A549 (cell line): ENCODE measurements at regions not wholly inside any gene's neighbourhood (a gene's known extent, or its start where the extent isn't known, plus 50 kb on each side); places are given as distances from the start of the nearest gene placed in this dataset.

ENCODE experiments used
- ATAC-seq, 2 experiments: fragments of 200-7000 bp in 1 of 2; fragments of >200 bp in 1 of 2; cut with Nextera tagmentation in 1 of 2; cut with Tn5 transposase in 1 of 2; 3 replicates each; pipeline versions ENCODE4 v1.8.0 to v1.9.1; 2018 to 2020; ENCODE audit warnings: mild to moderate bottlenecking in 1 of 2, moderate library complexity in 1 of 2
- CTCF ChIA-PET: fragments of 300-600 bp; sonication (Branson Sonifier 250); formaldehyde crosslinking; extraction: SDS; loops from one replicate; lab custom pipeline; 2021; ENCODE audit warnings: antibody characterized with exemption, inconsistent platforms; lab: Yijun Ruan, JAX
- POLR2A ChIA-PET: fragments of 350-600 bp; formaldehyde crosslinking; extraction: SDS; loops from one replicate; lab custom pipeline; 2021; ENCODE audit warnings: antibody characterized with exemption, inconsistent platforms; lab: Yijun Ruan, JAX
- DNase-seq, 2 experiments: peaks; one replicate each; pipeline versions ENCODE4 v3.0.0 to v3.0.0-alpha.2; 2011 to 2016; ENCODE audit warnings: low read depth in 1 of 2, low spot score in 1 of 2
- FAIRE-seq: peaks from 2 replicates; lab custom pipeline; 2011; peaks lifted over from hg19 to GRCh38; lab: Jason Lieb, UNC
- H3K27ac ChIP-seq, 2 experiments: fragments of >200 bp; sonication (Bioruptor Twin); formaldehyde crosslinking; 3 replicates each; pipeline ENCODE4 v1.5.1; 2016 to 2017
- H3K4me1 ChIP-seq: fragments of >200 bp; sonication (Bioruptor Twin); formaldehyde crosslinking; 3 replicates; pipeline ENCODE4 v1.6.1; 2016
- H3K4me2 ChIP-seq: fragments of >200 bp; sonication (Bioruptor Twin); formaldehyde crosslinking; 3 replicates; pipeline ENCODE4 v1.6.1; 2016
- H3K4me3 ChIP-seq: fragments of >200 bp; sonication (Bioruptor Twin); formaldehyde crosslinking; 3 replicates; pipeline ENCODE4 v1.5.1; 2016
- H3K9me3 ChIP-seq: fragments of >200 bp; sonication (Bioruptor Twin); formaldehyde crosslinking; 3 replicates; pipeline ENCODE4 v1.6.1; 2016
- CEBPB ChIP-seq, 2 experiments: fragments of >200 bp in 1 of 2; sonication (Bioruptor Twin) in 1 of 2; formaldehyde crosslinking in 1 of 2; IDR thresholded peaks; 2 replicates each; pipeline ENCODE4 v1.6.1; 2012 to 2016
- CHD4 ChIP-seq: fragments of 200-600 bp; sonication (generic); IDR thresholded peaks from 2 replicates; pipeline ENCODE4 v1.6.1; 2016; ENCODE audit warnings: antibody characterized with exemption, mild to moderate bottlenecking, borderline replicate concordance
- EHMT2 ChIP-seq: fragments of 200-600 bp; sonication (generic); IDR thresholded peaks from 2 replicates; pipeline ENCODE4 v1.6.1; 2016; ENCODE audit warnings: antibody characterized with exemption, low read depth, mild to moderate bottlenecking, moderate library complexity
- ESRRA ChIP-seq: fragments of 150-350 bp; IDR thresholded peaks from 2 replicates; pipeline ENCODE4 v1.6.1; 2014; ENCODE audit warnings: mild to moderate bottlenecking, low read length, borderline replicate concordance
- FOSB ChIP-seq: fragments of 250-450 bp; sonication (Bioruptor Pico); IDR thresholded peaks from 2 replicates; pipeline ENCODE4 v1.5.0; 2020; ENCODE audit warnings: mild to moderate bottlenecking, moderate library complexity
- HEYL ChIP-seq: fragments of 250-450 bp; sonication (Bioruptor Pico); IDR thresholded peaks from 2 replicates; pipeline ENCODE4 v1.8.0; 2021; ENCODE audit warnings: mild to moderate bottlenecking, moderate library complexity
- HOXB5 ChIP-seq: fragments of 250-450 bp; sonication (Bioruptor Pico); IDR thresholded peaks from 2 replicates; pipeline ENCODE4 v1.5.0; 2020; ENCODE audit warnings: mild to moderate bottlenecking, moderate library complexity
- JUNB ChIP-seq: fragments of >200 bp; sonication (Bioruptor Twin); formaldehyde crosslinking; IDR thresholded peaks from 2 replicates; pipeline ENCODE4 v1.6.1; 2016
- KDM5A ChIP-seq: fragments of 200-600 bp; sonication (generic); IDR thresholded peaks from 2 replicates; pipeline ENCODE4 v1.6.1; 2016; ENCODE audit warnings: antibody characterized with exemption, mild to moderate bottlenecking
- NFE2L2 ChIP-seq: fragments of 150-350 bp; conservative IDR thresholded peaks from 2 replicates; pipeline ENCODE4 v1.6.1; 2014; ENCODE audit warnings: low read length
- PHF8 ChIP-seq: fragments of 200-600 bp; sonication (generic); IDR thresholded peaks from 2 replicates; pipeline ENCODE4 v1.6.1; 2016; ENCODE audit warnings: low read depth, mild to moderate bottlenecking, antibody characterized with exemption, moderate library complexity, borderline replicate concordance
- RCOR1 ChIP-seq: fragments of 150-350 bp; IDR thresholded peaks from 2 replicates; pipeline ENCODE4 v1.6.1; 2014; ENCODE audit warnings: antibody characterized with exemption, low read length, low read depth
- SMC3 ChIP-seq: fragments of >200 bp; sonication (Bioruptor Twin); formaldehyde crosslinking; IDR thresholded peaks from 3 replicates; pipeline ENCODE4 v1.6.1; 2018; ENCODE audit warnings: inconsistent platforms
- ZSCAN20 ChIP-seq: fragments of 250-450 bp; sonication (Bioruptor Pico); IDR thresholded peaks from 2 replicates; pipeline ENCODE4 v1.8.0; 2022; ENCODE audit warnings: mild to moderate bottlenecking, moderate library complexity
- WGBS: methylation state at CpG from one replicate; pipeline ENCODE4 v1.1.6; 2017; ENCODE audit errors: missing lambda C conversion rate; 5-methylcytosine and 5-hydroxymethylcytosine counted together
- TF ChIP-seq, protein P1 (sequence below): fragments of >200 bp; sonication (Bioruptor Twin); formaldehyde crosslinking; IDR thresholded peaks from 3 replicates; pipeline ENCODE4 v1.5.1; 2016
- TF ChIP-seq, protein P2 (sequence below): IDR thresholded peaks from 2 replicates; pipeline ENCODE4 v1.6.1; 2012
- TF ChIP-seq, protein P3 (sequence below): IDR thresholded peaks from 2 replicates; pipeline ENCODE4 v1.6.1; 2012
- TF ChIP-seq, protein P4 (sequence below): fragments of 250-450 bp; sonication (Bioruptor Pico); IDR thresholded peaks from 2 replicates; pipeline ENCODE4 v1.5.0; 2020; ENCODE audit warnings: low read depth, mild to moderate bottlenecking, moderate library complexity
- TF ChIP-seq, protein P5 (sequence below): fragments of >200 bp; sonication (Bioruptor Twin); formaldehyde crosslinking; IDR thresholded peaks from 2 replicates; pipeline ENCODE4 v1.6.1; 2016

DNA sequence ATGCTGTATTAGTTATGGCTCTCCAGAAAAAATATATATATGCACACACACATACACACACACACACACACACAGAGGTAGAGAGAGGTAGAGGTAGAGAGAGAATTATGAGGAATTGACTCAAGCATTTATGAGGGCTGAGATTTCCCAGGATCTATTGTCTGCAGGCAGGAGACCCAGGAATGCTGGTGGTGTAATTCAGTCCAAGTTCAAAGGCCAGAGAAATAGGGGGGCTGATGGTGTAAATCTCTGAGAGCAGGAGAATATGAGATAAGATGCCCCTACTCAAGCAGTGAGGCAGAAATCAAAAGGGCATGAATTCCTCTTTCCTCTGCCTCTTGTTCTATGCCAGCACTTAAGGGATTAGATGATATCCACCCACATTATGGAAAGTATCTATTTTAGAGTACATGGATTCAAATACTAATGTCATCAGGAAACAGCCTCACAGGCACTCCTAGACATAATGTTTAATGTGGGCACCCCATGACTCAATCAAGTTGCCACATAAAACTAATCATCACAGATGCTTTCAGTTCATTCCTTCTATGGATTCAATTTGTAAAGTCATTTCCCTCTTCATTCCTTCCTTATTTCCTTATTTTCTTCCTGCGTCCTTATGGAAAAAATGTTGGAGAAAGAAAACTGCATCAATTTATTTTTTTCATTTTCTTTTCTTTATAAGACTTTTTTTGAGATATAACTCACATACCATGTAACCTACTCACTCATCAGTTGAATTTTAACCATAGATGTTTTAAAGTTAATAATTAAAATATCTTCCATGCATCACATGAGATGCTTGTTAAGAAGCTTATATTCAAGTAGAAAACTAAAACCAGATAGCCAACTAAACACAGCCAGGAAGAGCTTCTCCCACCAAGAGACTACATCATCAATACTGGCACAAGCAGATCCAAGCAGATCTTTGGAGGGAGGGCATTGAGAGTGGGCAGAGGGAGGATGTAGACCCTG, 406.2 kb downstream of the MBD2 start (continued):
- TF ChIP-seq, protein P1, sequence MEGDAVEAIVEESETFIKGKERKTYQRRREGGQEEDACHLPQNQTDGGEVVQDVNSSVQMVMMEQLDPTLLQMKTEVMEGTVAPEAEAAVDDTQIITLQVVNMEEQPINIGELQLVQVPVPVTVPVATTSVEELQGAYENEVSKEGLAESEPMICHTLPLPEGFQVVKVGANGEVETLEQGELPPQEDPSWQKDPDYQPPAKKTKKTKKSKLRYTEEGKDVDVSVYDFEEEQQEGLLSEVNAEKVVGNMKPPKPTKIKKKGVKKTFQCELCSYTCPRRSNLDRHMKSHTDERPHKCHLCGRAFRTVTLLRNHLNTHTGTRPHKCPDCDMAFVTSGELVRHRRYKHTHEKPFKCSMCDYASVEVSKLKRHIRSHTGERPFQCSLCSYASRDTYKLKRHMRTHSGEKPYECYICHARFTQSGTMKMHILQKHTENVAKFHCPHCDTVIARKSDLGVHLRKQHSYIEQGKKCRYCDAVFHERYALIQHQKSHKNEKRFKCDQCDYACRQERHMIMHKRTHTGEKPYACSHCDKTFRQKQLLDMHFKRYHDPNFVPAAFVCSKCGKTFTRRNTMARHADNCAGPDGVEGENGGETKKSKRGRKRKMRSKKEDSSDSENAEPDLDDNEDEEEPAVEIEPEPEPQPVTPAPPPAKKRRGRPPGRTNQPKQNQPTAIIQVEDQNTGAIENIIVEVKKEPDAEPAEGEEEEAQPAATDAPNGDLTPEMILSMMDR = no peak

DNA sequence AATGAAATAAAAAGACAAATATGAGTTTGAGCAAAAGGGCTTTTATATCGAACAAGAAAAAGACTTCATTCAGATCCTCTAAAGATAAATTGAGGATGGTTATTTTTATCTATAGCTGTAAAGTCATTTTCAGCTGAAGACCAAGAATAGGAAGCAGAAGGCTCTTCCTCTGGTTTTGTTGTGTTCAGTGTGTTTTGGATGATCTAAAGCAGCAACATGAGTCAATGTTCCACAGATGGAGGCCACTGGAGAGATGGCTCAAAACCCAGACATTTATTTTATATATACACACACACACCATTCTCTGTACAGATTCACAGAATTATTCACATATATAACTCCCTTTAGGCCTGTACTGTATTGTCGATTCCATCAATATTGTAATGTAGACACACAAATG, 424.3 kb downstream of the MBD2 start:
- no peak overlapping the region for H3K4me2 ChIP-seq
- TF ChIP-seq ESRRA = no peak
- TF ChIP-seq, protein P2, sequence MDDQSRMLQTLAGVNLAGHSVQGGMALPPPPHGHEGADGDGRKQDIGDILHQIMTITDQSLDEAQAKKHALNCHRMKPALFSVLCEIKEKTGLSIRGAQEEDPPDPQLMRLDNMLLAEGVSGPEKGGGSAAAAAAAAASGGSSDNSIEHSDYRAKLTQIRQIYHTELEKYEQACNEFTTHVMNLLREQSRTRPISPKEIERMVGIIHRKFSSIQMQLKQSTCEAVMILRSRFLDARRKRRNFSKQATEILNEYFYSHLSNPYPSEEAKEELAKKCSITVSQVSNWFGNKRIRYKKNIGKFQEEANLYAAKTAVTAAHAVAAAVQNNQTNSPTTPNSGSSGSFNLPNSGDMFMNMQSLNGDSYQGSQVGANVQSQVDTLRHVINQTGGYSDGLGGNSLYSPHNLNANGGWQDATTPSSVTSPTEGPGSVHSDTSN = no peak
- no peak for TF ChIP-seq CEBPB (IDR thresholded peaks at IDR 0.05)
- 8% methylated on average over 2 of the region's 2 CpGs for WGBS
- ChIA-PET POLR2A (no interaction called here), CTCF (no interaction called here)
- FAIRE-seq (no peak), ATAC-seq (no peak), DNase-seq (no peak)
- peaks cover 7% of the 10 kb centered on the region; the same call in 2 of the 3 replicates for H3K4me1 ChIP-seq
- H3K27ac ChIP-seq = no peak overlapping the region
- H3K4me3 ChIP-seq = no peak overlapping the region
- H3K9me3 ChIP-seq = no peaks in the 10 kb centered on the region

DNA sequence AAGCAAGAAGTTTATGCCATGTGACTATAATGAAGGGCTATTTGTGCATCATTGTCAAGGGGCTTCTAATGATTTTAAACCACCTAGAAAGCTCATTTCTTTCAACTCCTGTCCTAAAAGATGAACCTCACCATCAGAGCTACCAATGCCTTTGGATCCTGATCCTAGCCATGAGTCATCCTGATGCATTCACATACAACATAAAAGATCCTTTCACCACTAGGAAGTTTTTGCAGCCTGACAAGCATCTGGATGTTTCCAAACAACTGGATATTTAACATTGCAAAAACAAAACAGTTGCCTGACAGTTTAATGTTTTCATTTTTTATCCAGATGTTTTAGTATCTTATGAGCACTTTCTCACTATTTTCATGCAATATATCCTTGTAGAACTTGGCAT, 425.3 kb downstream of the MBD2 start:
- FAIRE-seq = no peak
- H3K9me3 ChIP-seq = no peaks in the 10 kb centered on the region
- H3K4me2 ChIP-seq = no peak overlapping the region
- no peak for ATAC-seq
- TF ChIP-seq, protein P3, sequence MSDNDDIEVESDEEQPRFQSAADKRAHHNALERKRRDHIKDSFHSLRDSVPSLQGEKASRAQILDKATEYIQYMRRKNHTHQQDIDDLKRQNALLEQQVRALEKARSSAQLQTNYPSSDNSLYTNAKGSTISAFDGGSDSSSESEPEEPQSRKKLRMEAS = no peak
- TF ChIP-seq HEYL (CRISPR knock-in tag) (no peak), FOSB (CRISPR knock-in tag) (no peak), NFE2L2 (no peak), ZSCAN20 (CRISPR knock-in tag) (no peak), HOXB5 (CRISPR knock-in tag) (no peak), JUNB (no peak), KDM5A (no peak), EHMT2 (no peak), SMC3 (no peak), PHF8 (no peak), RCOR1 (no peak), CHD4 (no peak)
- TF ChIP-seq, protein P4, sequence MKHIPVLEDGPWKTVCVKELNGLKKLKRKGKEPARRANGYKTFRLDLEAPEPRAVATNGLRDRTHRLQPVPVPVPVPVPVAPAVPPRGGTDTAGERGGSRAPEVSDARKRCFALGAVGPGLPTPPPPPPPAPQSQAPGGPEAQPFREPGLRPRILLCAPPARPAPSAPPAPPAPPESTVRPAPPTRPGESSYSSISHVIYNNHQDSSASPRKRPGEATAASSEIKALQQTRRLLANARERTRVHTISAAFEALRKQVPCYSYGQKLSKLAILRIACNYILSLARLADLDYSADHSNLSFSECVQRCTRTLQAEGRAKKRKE (CRISPR knock-in tag) = no peak
- TF ChIP-seq, protein P1 = no peak
- TF ChIP-seq, protein P5, sequence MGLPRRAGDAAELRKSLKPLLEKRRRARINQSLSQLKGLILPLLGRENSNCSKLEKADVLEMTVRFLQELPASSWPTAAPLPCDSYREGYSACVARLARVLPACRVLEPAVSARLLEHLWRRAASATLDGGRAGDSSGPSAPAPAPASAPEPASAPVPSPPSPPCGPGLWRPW = no peak
- H3K4me3 ChIP-seq = no peak overlapping the region
- DNase-seq = no peak
- ChIA-PET POLR2A (no interaction called here), CTCF (no interaction called here)
- no peak overlapping the region for H3K27ac ChIP-seq
- H3K4me1 ChIP-seq = peaks cover 7% of the 10 kb centered on the region; the same call in 2 of the 3 replicates
